ENCODE measurements at regions not wholly inside any gene's neighbourhood (a gene's known extent, or its start where the extent isn't known, plus 50 kb on each side); places are given as distances from the start of the nearest gene placed in this dataset.

- H4K8ac ChIP-seq (ENCODE audit: low read depth, low read length): no peak overlapping the region
- peaks cover 5% of the 10 kb centered on the region for H3K79me1 ChIP-seq (ENCODE audit: low read length)
- no peak overlapping the region for H3K4ac ChIP-seq (ENCODE audit: low read depth, low read length)
- peaks cover 0 to 4% of the 10 kb centered on the region in 2 experiments for H3K4me1 ChIP-seq (ENCODE audit: control insufficient read depth in 1 of 2, insufficient read depth in 2 of 2, low read length in 2 of 2)
- WGBS (ENCODE audit: extremely low coverage, insufficient coverage, insufficient read length): no CpG with 5 or more reads among the region's 6 CpGs
- no peak overlapping the region for H2BK120ac ChIP-seq (ENCODE audit: insufficient read depth, low read length, poor library complexity)
- H2BK12ac ChIP-seq (ENCODE audit: low read length): no peak overlapping the region
- DNase-seq: no peak
- H4K12ac ChIP-seq (ENCODE audit: low read depth, low read length): no peak overlapping the region
- H3K4me3 ChIP-seq (ENCODE audit: low read depth, low read length): no peak overlapping the region
- H3K9me3 ChIP-seq (ENCODE audit: insufficient read depth, low read depth, low read length): no peaks in the 10 kb centered on the region
- H2BK5ac ChIP-seq (ENCODE audit: low read depth, low read length, poor library complexity): no peak overlapping the region
- H2AK5ac ChIP-seq (ENCODE audit: low read length): no peak overlapping the region
- no peak overlapping the region for H3K9ac ChIP-seq (ENCODE audit: low read length)
- H3K27ac ChIP-seq (ENCODE audit: low read depth, low read length): no peak overlapping the region
- H4K91ac ChIP-seq (ENCODE audit: low read depth, low read length): no peak overlapping the region
- H3K4me2 ChIP-seq (ENCODE audit: low read length): no peak overlapping the region
- H3K36me3 ChIP-seq (ENCODE audit: control insufficient read depth in 1 of 2, insufficient read depth in 2 of 2, low read length in 2 of 2): no peaks in the 10 kb centered on the region
- H3K14ac ChIP-seq (ENCODE audit: low read length): no peak overlapping the region
- no peaks in the 10 kb centered on the region for H3K27me3 ChIP-seq (ENCODE audit: insufficient read depth, low read length)
- H3K18ac ChIP-seq (ENCODE audit: low read length): no peak overlapping the region
- H3K23ac ChIP-seq (ENCODE audit: low read length): no peak overlapping the region
- no peak overlapping the region for H2AFZ ChIP-seq (ENCODE audit: insufficient read depth, low read length, poor library complexity)
- no peaks in the 10 kb centered on the region for H3K79me2 ChIP-seq (ENCODE audit: control insufficient read depth, insufficient read depth, low read length, poor library complexity)
These were observed 146.2 kb upstream of the KLF4 start for GRCh38 chr9:107635803-107636174.

GRCh38 chr9:107635101-107635802 is 145.7 kb upstream of the KLF4 start:
- Histone ChIP-seq H3K27ac (ENCODE audit: low read depth, low read length) (no peak overlapping the region), H3K14ac (ENCODE audit: low read length) (no peak overlapping the region), H3K9me3 (ENCODE audit: insufficient read depth, low read depth, low read length) (no peaks in the 10 kb centered on the region), H3K27me3 (ENCODE audit: insufficient read depth, low read length) (no peaks in the 10 kb centered on the region), H3K36me3 (ENCODE audit: control insufficient read depth in 1 of 2, insufficient read depth in 2 of 2, low read length in 2 of 2) (no peaks in the 10 kb centered on the region), H2BK120ac (ENCODE audit: insufficient read depth, low read length, poor library complexity) (no peak overlapping the region), H2BK12ac (ENCODE audit: low read length) (no peak overlapping the region), H4K8ac (ENCODE audit: low read depth, low read length) (no peak overlapping the region), H3K18ac (ENCODE audit: low read length) (no peak overlapping the region), H3K4me3 (ENCODE audit: low read depth, low read length) (no peak overlapping the region), H2BK5ac (ENCODE audit: low read depth, low read length, poor library complexity) (no peak overlapping the region), H3K4ac (ENCODE audit: low read depth, low read length) (no peak overlapping the region), H3K9ac (ENCODE audit: low read length) (no peak overlapping the region), H4K91ac (ENCODE audit: low read depth, low read length) (no peak overlapping the region), H4K12ac (ENCODE audit: low read depth, low read length) (no peak overlapping the region), H2AK5ac (ENCODE audit: low read length) (no peak overlapping the region), H3K79me2 (ENCODE audit: control insufficient read depth, insufficient read depth, low read length, poor library complexity) (no peaks in the 10 kb centered on the region), H3K23ac (ENCODE audit: low read length) (no peak overlapping the region), H3K79me1 (ENCODE audit: low read length) (peaks cover 5% of the 10 kb centered on the region), H3K4me2 (ENCODE audit: low read length) (no peak overlapping the region), H2AFZ (ENCODE audit: insufficient read depth, low read length, poor library complexity) (no peak overlapping the region), H3K4me1 (ENCODE audit: control insufficient read depth in 1 of 2, insufficient read depth in 2 of 2, low read length in 2 of 2) (peaks cover 0 to 4% of the 10 kb centered on the region in 2 experiments)
- DNase-seq: no peak
- no CpG with 5 or more reads among the region's 7 CpGs for WGBS (ENCODE audit: extremely low coverage, insufficient coverage, insufficient read length)

GRCh38 chr9:107633406-107633805 is 143.8 kb upstream of the KLF4 start:
- Histone ChIP-seq H3K9ac (ENCODE audit: low read length) (no peak overlapping the region), H3K4me3 (ENCODE audit: low read depth, low read length) (no peak overlapping the region), H2BK12ac (ENCODE audit: low read length) (no peak overlapping the region), H3K14ac (ENCODE audit: low read length) (no peak overlapping the region), H4K12ac (ENCODE audit: low read depth, low read length) (no peak overlapping the region), H4K8ac (ENCODE audit: low read depth, low read length) (no peak overlapping the region), H3K36me3 (ENCODE audit: control insufficient read depth in 1 of 2, insufficient read depth in 2 of 2, low read length in 2 of 2) (no peaks in the 10 kb centered on the region), H3K79me1 (ENCODE audit: low read length) (peaks cover 5% of the 10 kb centered on the region), H3K18ac (ENCODE audit: low read length) (no peak overlapping the region), H3K9me3 (ENCODE audit: insufficient read depth, low read depth, low read length) (no peaks in the 10 kb centered on the region), H3K27me3 (ENCODE audit: insufficient read depth, low read length) (no peaks in the 10 kb centered on the region), H3K4ac (ENCODE audit: low read depth, low read length) (no peak overlapping the region), H3K23ac (ENCODE audit: low read length) (no peak overlapping the region), H2AFZ (ENCODE audit: insufficient read depth, low read length, poor library complexity) (no peak overlapping the region), H2AK5ac (ENCODE audit: low read length) (no peak overlapping the region), H4K91ac (ENCODE audit: low read depth, low read length) (no peak overlapping the region), H2BK120ac (ENCODE audit: insufficient read depth, low read length, poor library complexity) (no peak overlapping the region), H3K79me2 (ENCODE audit: control insufficient read depth, insufficient read depth, low read length, poor library complexity) (no peaks in the 10 kb centered on the region), H3K4me2 (ENCODE audit: low read length) (no peak overlapping the region), H2BK5ac (ENCODE audit: low read depth, low read length, poor library complexity) (no peak overlapping the region), H3K27ac (ENCODE audit: low read depth, low read length) (no peak overlapping the region), H3K4me1 (ENCODE audit: control insufficient read depth in 1 of 2, insufficient read depth in 2 of 2, low read length in 2 of 2) (peaks cover 0 to 4% of the 10 kb centered on the region in 2 experiments)
- no peak for DNase-seq
- WGBS (ENCODE audit: extremely low coverage, insufficient coverage, insufficient read length): no CpG with 5 or more reads among the region's 5 CpGs

- Histone ChIP-seq H3K79me1 (ENCODE audit: low read length) (peaks cover 3% of the 10 kb centered on the region), H2BK5ac (ENCODE audit: low read depth, low read length, poor library complexity) (no peak overlapping the region), H2AFZ (ENCODE audit: insufficient read depth, low read length, poor library complexity) (no peak overlapping the region), H3K79me2 (ENCODE audit: control insufficient read depth, insufficient read depth, low read length, poor library complexity) (no peaks in the 10 kb centered on the region), H3K4me1 (ENCODE audit: control insufficient read depth in 1 of 2, insufficient read depth in 2 of 2, low read length in 2 of 2) (peaks cover 0 to 4% of the 10 kb centered on the region in 2 experiments), H4K8ac (ENCODE audit: low read depth, low read length) (no peak overlapping the region), H3K4me2 (ENCODE audit: low read length) (no peak overlapping the region), H3K4me3 (ENCODE audit: low read depth, low read length) (no peak overlapping the region), H2BK120ac (ENCODE audit: insufficient read depth, low read length, poor library complexity) (no peak overlapping the region), H3K27ac (ENCODE audit: low read depth, low read length) (no peak overlapping the region), H3K36me3 (ENCODE audit: control insufficient read depth in 1 of 2, insufficient read depth in 2 of 2, low read length in 2 of 2) (no peaks in the 10 kb centered on the region), H3K27me3 (ENCODE audit: insufficient read depth, low read length) (no peaks in the 10 kb centered on the region), H3K9ac (ENCODE audit: low read length) (no peak overlapping the region), H4K91ac (ENCODE audit: low read depth, low read length) (no peak overlapping the region), H3K4ac (ENCODE audit: low read depth, low read length) (no peak overlapping the region), H2AK5ac (ENCODE audit: low read length) (no peak overlapping the region), H3K23ac (ENCODE audit: low read length) (no peak overlapping the region), H3K18ac (ENCODE audit: low read length) (no peak overlapping the region), H2BK12ac (ENCODE audit: low read length) (no peak overlapping the region), H4K12ac (ENCODE audit: low read depth, low read length) (no peak overlapping the region), H3K14ac (ENCODE audit: low read length) (no peak overlapping the region), H3K9me3 (ENCODE audit: insufficient read depth, low read depth, low read length) (no peaks in the 10 kb centered on the region)
- DNase-seq: no peak
- WGBS (ENCODE audit: extremely low coverage, insufficient coverage, insufficient read length): no CpG with 5 or more reads among the region's 4 CpGs
These were observed 143.1 kb upstream of the KLF4 start for GRCh38 chr9:107632661-107633060.
